PC-3 (cell line): ENCODE measurements at regions not wholly inside any gene's neighbourhood (a gene's known extent, or its start where the extent isn't known, plus 50 kb on each side); places are given as distances from the start of the nearest gene placed in this dataset.

Experiments used
- CTCF ChIP-seq: fragments of 300-600 bp; sonication (generic); conservative IDR thresholded peaks from 2 replicates; pipeline ENCODE4 v1.5.1; 2017; ENCODE audit warnings: antibody characterized with exemption, low read depth, mild to moderate bottlenecking, low read length
- EZH2phosphoT487 ChIP-seq: fragments of 300-600 bp; sonication (generic); IDR thresholded peaks from 2 replicates; pipeline ENCODE4 v1.6.1; 2018; ENCODE audit warnings: mild to moderate bottlenecking, antibody characterized with exemption, low read length, borderline replicate concordance

GRCh38 chr2:78941751-78942150 lies 83.8 kb upstream of the REG3G start:
- TF ChIP-seq EZH2phosphoT487 (no peak), CTCF (no peak)
